ENCODE measurements at regions not wholly inside any gene's neighbourhood (a gene's known extent, or its start where the extent isn't known, plus 50 kb on each side); places are given as distances from the start of the nearest gene placed in this dataset.

DNA sequence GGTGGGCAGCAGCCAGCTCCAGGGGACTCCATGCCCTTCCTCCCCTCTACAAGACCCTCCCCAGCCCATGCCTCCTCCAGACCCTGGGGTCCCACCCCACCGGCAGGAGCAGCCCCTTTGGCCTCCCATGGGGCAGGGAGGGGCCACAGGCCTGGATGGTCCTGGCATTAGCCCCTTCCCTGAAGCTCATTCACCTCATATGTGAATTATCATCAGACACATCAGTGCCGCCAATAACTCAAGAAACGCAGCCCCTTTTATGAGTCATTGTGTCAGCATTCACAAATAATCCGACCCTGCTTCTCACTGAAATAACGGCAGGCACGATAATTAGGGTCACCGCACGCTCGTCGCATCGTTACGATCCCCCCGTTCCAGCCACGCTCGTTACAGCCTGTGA lies 124.2 kb downstream of the BRD1 start (continued):
- TF ChIP-seq ZNF692 (tag by site-specific recombination; IDR thresholded peaks at IDR 0.05) (no peak), ZNF776 (tag by site-specific recombination; IDR thresholded peaks at IDR 0.05; ENCODE audit: borderline replicate concordance) (no peak), ZBTB11 (tag by site-specific recombination; conservative IDR thresholded peaks at IDR 0.05; ENCODE audit: low read depth) (no peak), YY2 (tag by site-specific recombination; IDR thresholded peaks at IDR 0.05) (no peak), YY1 (tag by site-specific recombination; IDR thresholded peaks at IDR 0.05) (no peak), ZSCAN23 (tag by site-specific recombination; IDR thresholded peaks at IDR 0.05) (no peak), SP3 (tag by site-specific recombination; IDR thresholded peaks at IDR 0.05) (no peak)

GRCh38 chr22:49702068-49702397 lies 125.6 kb downstream of the BRD1 start:
- ChIA-PET POLR2A (no interaction called here), CTCF (interaction anchor here (0.6 to 1.2 kb wide), 7 partner anchors 11 to 365 kb away, joined by 3 to 10 read pairs (median 3); no protein-coding TSS in a partner anchor)
- no peak overlapping the region for H3K27ac ChIP-seq (ENCODE audit: extremely low read depth, low read depth, low read length)
- no peaks in the 10 kb centered on the region for H3K36me3 ChIP-seq (ENCODE audit: control insufficient read depth in 2 of 2, insufficient read depth in 1 of 2, low read length in 2 of 2)
- H3K9me3 ChIP-seq (ENCODE audit: control insufficient read depth, insufficient read depth, low read depth, low read length) = no peaks in the 10 kb centered on the region
- H3K4me3 ChIP-seq (ENCODE audit: low read depth, low read length) = no peak overlapping the region
- H3K4me1 ChIP-seq (ENCODE audit: control insufficient read depth, insufficient read depth, low read length) = no peaks in the 10 kb centered on the region
- TF ChIP-seq ZNF19 (tag by site-specific recombination; IDR thresholded peaks at IDR 0.05; ENCODE audit: low read depth) (no peak), ZSCAN4 (tag by site-specific recombination; IDR thresholded peaks at IDR 0.05) (no peak), YY1 (tag by site-specific recombination; IDR thresholded peaks at IDR 0.05) (no peak), ZNF571 (tag by site-specific recombination; IDR thresholded peaks at IDR 0.05) (no peak), ZBTB21 (tag by site-specific recombination; IDR thresholded peaks at IDR 0.05) (no peak), ZNF155 (tag by site-specific recombination; IDR thresholded peaks at IDR 0.05) (no peak), KLF8 (tag by site-specific recombination; IDR thresholded peaks at IDR 0.05) (no peak), ZNF639 (tag by site-specific recombination; IDR thresholded peaks at IDR 0.05) (no peak), ZSCAN30 (tag by site-specific recombination; IDR thresholded peaks at IDR 0.05) (no peak)
- TF ChIP-seq, protein P1, sequence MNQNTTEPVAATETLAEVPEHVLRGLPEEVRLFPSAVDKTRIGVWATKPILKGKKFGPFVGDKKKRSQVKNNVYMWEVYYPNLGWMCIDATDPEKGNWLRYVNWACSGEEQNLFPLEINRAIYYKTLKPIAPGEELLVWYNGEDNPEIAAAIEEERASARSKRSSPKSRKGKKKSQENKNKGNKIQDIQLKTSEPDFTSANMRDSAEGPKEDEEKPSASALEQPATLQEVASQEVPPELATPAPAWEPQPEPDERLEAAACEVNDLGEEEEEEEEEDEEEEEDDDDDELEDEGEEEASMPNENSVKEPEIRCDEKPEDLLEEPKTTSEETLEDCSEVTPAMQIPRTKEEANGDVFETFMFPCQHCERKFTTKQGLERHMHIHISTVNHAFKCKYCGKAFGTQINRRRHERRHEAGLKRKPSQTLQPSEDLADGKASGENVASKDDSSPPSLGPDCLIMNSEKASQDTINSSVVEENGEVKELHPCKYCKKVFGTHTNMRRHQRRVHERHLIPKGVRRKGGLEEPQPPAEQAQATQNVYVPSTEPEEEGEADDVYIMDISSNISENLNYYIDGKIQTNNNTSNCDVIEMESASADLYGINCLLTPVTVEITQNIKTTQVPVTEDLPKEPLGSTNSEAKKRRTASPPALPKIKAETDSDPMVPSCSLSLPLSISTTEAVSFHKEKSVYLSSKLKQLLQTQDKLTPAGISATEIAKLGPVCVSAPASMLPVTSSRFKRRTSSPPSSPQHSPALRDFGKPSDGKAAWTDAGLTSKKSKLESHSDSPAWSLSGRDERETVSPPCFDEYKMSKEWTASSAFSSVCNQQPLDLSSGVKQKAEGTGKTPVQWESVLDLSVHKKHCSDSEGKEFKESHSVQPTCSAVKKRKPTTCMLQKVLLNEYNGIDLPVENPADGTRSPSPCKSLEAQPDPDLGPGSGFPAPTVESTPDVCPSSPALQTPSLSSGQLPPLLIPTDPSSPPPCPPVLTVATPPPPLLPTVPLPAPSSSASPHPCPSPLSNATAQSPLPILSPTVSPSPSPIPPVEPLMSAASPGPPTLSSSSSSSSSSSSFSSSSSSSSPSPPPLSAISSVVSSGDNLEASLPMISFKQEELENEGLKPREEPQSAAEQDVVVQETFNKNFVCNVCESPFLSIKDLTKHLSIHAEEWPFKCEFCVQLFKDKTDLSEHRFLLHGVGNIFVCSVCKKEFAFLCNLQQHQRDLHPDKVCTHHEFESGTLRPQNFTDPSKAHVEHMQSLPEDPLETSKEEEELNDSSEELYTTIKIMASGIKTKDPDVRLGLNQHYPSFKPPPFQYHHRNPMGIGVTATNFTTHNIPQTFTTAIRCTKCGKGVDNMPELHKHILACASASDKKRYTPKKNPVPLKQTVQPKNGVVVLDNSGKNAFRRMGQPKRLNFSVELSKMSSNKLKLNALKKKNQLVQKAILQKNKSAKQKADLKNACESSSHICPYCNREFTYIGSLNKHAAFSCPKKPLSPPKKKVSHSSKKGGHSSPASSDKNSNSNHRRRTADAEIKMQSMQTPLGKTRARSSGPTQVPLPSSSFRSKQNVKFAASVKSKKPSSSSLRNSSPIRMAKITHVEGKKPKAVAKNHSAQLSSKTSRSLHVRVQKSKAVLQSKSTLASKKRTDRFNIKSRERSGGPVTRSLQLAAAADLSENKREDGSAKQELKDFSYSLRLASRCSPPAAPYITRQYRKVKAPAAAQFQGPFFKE (tag by site-specific recombination; IDR thresholded peaks at IDR 0.05; ENCODE audit: borderline replicate concordance) = no peak
- TF ChIP-seq, protein P2, sequence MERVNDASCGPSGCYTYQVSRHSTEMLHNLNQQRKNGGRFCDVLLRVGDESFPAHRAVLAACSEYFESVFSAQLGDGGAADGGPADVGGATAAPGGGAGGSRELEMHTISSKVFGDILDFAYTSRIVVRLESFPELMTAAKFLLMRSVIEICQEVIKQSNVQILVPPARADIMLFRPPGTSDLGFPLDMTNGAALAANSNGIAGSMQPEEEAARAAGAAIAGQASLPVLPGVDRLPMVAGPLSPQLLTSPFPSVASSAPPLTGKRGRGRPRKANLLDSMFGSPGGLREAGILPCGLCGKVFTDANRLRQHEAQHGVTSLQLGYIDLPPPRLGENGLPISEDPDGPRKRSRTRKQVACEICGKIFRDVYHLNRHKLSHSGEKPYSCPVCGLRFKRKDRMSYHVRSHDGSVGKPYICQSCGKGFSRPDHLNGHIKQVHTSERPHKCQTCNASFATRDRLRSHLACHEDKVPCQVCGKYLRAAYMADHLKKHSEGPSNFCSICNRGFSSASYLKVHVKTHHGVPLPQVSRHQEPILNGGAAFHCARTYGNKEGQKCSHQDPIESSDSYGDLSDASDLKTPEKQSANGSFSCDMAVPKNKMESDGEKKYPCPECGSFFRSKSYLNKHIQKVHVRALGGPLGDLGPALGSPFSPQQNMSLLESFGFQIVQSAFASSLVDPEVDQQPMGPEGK (tag by site-specific recombination; IDR thresholded peaks at IDR 0.05) = no peak
